Liver (tissue), 8 donors: ENCODE measurements at regions not wholly inside any gene's neighbourhood (a gene's known extent, or its start where the extent isn't known, plus 50 kb on each side); places are given as distances from the start of the nearest gene placed in this dataset.
A peak's percentile ranks its signal among the peaks of the same experiment; 100 is the strongest.

Source experiments
- DNase-seq: peaks from one replicate; pipeline ENCODE4 v3.0.0-alpha.2; 2017; ENCODE audit warnings: low spot score
- H3K27ac ChIP-seq, 2 donors: one replicate each; pipeline ENCODE4 v1.7.0; 2013; ENCODE audit warnings: inconsistent platforms in 2 of 2, low read length in 2 of 2, control low read depth in 1 of 2, low read depth in 1 of 2, mild to moderate bottlenecking in 1 of 2
- H3K27me3 ChIP-seq, 4 donors: one replicate each; pipeline versions ENCODE4 v1.6.1 to v1.7.0; 2013; ENCODE audit warnings: low read length in 3 of 4, inconsistent platforms in 1 of 4, mild to moderate bottlenecking in 1 of 4, moderate library complexity in 1 of 4; ENCODE audit not compliant: control insufficient read depth in 4 of 4, insufficient read depth in 4 of 4
- H3K36me3 ChIP-seq, 4 donors: one replicate each; pipeline versions ENCODE4 v1.6.1 to v1.7.0; 2013; ENCODE audit warnings: low read length in 3 of 4, mild to moderate bottlenecking in 3 of 4, low read depth in 1 of 4, moderate library complexity in 1 of 4; ENCODE audit not compliant: control insufficient read depth in 4 of 4, insufficient read depth in 3 of 4
- H3K4me1 ChIP-seq, 4 donors: one replicate each; pipeline versions ENCODE4 v1.6.1 to v1.7.0; 2013; ENCODE audit warnings: low read length in 3 of 4, mild to moderate bottlenecking in 3 of 4, moderate library complexity in 1 of 4; ENCODE audit not compliant: control insufficient read depth in 4 of 4, insufficient read depth in 4 of 4
- H3K4me3 ChIP-seq, 3 donors: one replicate each; pipeline versions ENCODE4 v1.6.1 to v1.7.0; 2013; ENCODE audit warnings: low read length in 3 of 3, control low read depth in 1 of 3, low read depth in 1 of 3, mild to moderate bottlenecking in 1 of 3
- H3K9ac ChIP-seq, 2 donors: one replicate each; pipeline ENCODE4 v1.7.0; 2013; ENCODE audit warnings: low read length in 2 of 2, mild to moderate bottlenecking in 2 of 2, moderate library complexity in 2 of 2, control low read depth in 1 of 2, low read depth in 1 of 2
- H3K9me3 ChIP-seq, 4 donors: one replicate each; pipeline versions ENCODE4 v1.6.1 to v1.7.0; 2013; ENCODE audit warnings: low read length in 3 of 4; ENCODE audit not compliant: control insufficient read depth in 4 of 4
- ATF3 ChIP-seq: IDR thresholded peaks from 2 replicates; pipeline ENCODE4 v1.6.1; 2016; ENCODE audit warnings: antibody characterized with exemption
- EGR1 ChIP-seq, 2 donors: IDR thresholded peaks; 2 replicates each; pipeline ENCODE4 v1.6.1; 2016 to 2018; ENCODE audit warnings: antibody characterized with exemption in 2 of 2, low read depth in 2 of 2
- FOXA1 ChIP-seq: IDR thresholded peaks from 2 replicates; pipeline ENCODE4 v1.6.1; 2016; ENCODE audit warnings: antibody characterized with exemption
- FOXA2 ChIP-seq: IDR thresholded peaks from 2 replicates; pipeline ENCODE4 v1.6.1; 2016; ENCODE audit warnings: antibody characterized with exemption
- GABPA ChIP-seq, 2 donors: IDR thresholded peaks in 1 of 2; conservative IDR thresholded peaks in 1 of 2; 2 replicates each; pipeline ENCODE4 v1.6.1; 2016; ENCODE audit warnings: antibody characterized with exemption in 2 of 2, mild to moderate bottlenecking in 1 of 2, moderate library complexity in 1 of 2
- HNF4A ChIP-seq, 2 donors: conservative IDR thresholded peaks; 2 replicates each; pipeline ENCODE4 v1.6.1; 2016; ENCODE audit warnings: antibody characterized with exemption in 2 of 2, mild to moderate bottlenecking in 2 of 2
- HNF4G ChIP-seq: IDR thresholded peaks from 2 replicates; pipeline ENCODE4 v1.6.1; 2016; ENCODE audit warnings: antibody characterized with exemption
- JUND ChIP-seq, 2 donors: IDR thresholded peaks; 2 replicates each; pipeline ENCODE4 v1.6.1; 2016; ENCODE audit warnings: antibody characterized with exemption in 2 of 2
- NR2F2 ChIP-seq: IDR thresholded peaks from 2 replicates; pipeline ENCODE4 v1.6.1; 2016; ENCODE audit warnings: antibody characterized with exemption
- RAD21 ChIP-seq, 2 donors: IDR thresholded peaks; 2 replicates each; pipeline ENCODE4 v1.6.1; 2016; ENCODE audit warnings: antibody characterized with exemption in 2 of 2, mild to moderate bottlenecking in 2 of 2
- RXRA ChIP-seq, 2 donors: IDR thresholded peaks; 2 replicates each; pipeline ENCODE4 v1.6.1; 2017 to 2018; ENCODE audit warnings: antibody characterized with exemption in 2 of 2, mild to moderate bottlenecking in 1 of 2
- SP1 ChIP-seq: IDR thresholded peaks from 2 replicates; pipeline ENCODE4 v1.6.1; 2018; ENCODE audit warnings: antibody characterized with exemption, mild to moderate bottlenecking
- TAF1 ChIP-seq: conservative IDR thresholded peaks from 2 replicates; pipeline ENCODE4 v1.6.1; 2016; ENCODE audit warnings: antibody characterized with exemption, mild to moderate bottlenecking
- YY1 ChIP-seq: IDR thresholded peaks from 2 replicates; pipeline ENCODE4 v1.6.1; 2016; ENCODE audit warnings: antibody characterized with exemption, mild to moderate bottlenecking
- WGBS: extraction: QIAGEN DNeasy Blood & Tissue Kit; methylation state at CpG from one replicate; pipeline ENCODE4 v1.1.7; 2013; 5-methylcytosine and 5-hydroxymethylcytosine counted together
- TF ChIP-seq, protein P1 (sequence below): IDR thresholded peaks from 2 replicates; pipeline ENCODE4 v1.6.1; 2016; ENCODE audit warnings: antibody characterized with exemption, mild to moderate bottlenecking
- TF ChIP-seq, protein P2 (sequence below): IDR thresholded peaks from 2 replicates; pipeline ENCODE4 v1.6.1; 2016; ENCODE audit warnings: antibody characterized with exemption
- TF ChIP-seq, protein P3 (sequence below): fragments of 150-350 bp; IDR thresholded peaks from 2 replicates; pipeline ENCODE4 v1.5.1; 2017; ENCODE audit warnings: improper control_type of control experiment, low read depth, low read length; ENCODE audit not compliant: missing input control
- TF ChIP-seq, protein P4 (sequence below): IDR thresholded peaks from 2 replicates; pipeline ENCODE4 v1.6.1; 2016; ENCODE audit warnings: antibody characterized with exemption
- donor health status: healthy.
- donor health status: healthy.
- donor health status: healthy.
- donor health status: healthy.
- donor health status: healthy.

- WGBS: 32% methylated on average over 12 of the region's 12 CpGs
- no peak for TF ChIP-seq HNF4G
- no peak for TF ChIP-seq FOXA2
- peak; percentile 18 to 32 for TF ChIP-seq HNF4A (conservative IDR thresholded peaks at IDR 0.05)
- TF ChIP-seq, protein P1, sequence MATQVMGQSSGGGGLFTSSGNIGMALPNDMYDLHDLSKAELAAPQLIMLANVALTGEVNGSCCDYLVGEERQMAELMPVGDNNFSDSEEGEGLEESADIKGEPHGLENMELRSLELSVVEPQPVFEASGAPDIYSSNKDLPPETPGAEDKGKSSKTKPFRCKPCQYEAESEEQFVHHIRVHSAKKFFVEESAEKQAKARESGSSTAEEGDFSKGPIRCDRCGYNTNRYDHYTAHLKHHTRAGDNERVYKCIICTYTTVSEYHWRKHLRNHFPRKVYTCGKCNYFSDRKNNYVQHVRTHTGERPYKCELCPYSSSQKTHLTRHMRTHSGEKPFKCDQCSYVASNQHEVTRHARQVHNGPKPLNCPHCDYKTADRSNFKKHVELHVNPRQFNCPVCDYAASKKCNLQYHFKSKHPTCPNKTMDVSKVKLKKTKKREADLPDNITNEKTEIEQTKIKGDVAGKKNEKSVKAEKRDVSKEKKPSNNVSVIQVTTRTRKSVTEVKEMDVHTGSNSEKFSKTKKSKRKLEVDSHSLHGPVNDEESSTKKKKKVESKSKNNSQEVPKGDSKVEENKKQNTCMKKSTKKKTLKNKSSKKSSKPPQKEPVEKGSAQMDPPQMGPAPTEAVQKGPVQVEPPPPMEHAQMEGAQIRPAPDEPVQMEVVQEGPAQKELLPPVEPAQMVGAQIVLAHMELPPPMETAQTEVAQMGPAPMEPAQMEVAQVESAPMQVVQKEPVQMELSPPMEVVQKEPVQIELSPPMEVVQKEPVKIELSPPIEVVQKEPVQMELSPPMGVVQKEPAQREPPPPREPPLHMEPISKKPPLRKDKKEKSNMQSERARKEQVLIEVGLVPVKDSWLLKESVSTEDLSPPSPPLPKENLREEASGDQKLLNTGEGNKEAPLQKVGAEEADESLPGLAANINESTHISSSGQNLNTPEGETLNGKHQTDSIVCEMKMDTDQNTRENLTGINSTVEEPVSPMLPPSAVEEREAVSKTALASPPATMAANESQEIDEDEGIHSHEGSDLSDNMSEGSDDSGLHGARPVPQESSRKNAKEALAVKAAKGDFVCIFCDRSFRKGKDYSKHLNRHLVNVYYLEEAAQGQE: no peak
- TF ChIP-seq, protein P2, sequence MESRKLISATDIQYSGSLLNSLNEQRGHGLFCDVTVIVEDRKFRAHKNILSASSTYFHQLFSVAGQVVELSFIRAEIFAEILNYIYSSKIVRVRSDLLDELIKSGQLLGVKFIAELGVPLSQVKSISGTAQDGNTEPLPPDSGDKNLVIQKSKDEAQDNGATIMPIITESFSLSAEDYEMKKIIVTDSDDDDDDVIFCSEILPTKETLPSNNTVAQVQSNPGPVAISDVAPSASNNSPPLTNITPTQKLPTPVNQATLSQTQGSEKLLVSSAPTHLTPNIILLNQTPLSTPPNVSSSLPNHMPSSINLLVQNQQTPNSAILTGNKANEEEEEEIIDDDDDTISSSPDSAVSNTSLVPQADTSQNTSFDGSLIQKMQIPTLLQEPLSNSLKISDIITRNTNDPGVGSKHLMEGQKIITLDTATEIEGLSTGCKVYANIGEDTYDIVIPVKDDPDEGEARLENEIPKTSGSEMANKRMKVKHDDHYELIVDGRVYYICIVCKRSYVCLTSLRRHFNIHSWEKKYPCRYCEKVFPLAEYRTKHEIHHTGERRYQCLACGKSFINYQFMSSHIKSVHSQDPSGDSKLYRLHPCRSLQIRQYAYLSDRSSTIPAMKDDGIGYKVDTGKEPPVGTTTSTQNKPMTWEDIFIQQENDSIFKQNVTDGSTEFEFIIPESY: no peak
- TF ChIP-seq GABPA (IDR thresholded peaks at IDR 0.05 in 1 of 2, conservative IDR thresholded peaks at IDR 0.05 in 1 of 2): no peak
- no peak for TF ChIP-seq JUND (IDR thresholded peaks at IDR 0.05)
- no peak for TF ChIP-seq SP1
- TF ChIP-seq EGR1 (IDR thresholded peaks at IDR 0.05; ENCODE audit: low read depth in 2 of 2): no peak
- TF ChIP-seq YY1: peak; percentile 73
- TF ChIP-seq, protein P3, sequence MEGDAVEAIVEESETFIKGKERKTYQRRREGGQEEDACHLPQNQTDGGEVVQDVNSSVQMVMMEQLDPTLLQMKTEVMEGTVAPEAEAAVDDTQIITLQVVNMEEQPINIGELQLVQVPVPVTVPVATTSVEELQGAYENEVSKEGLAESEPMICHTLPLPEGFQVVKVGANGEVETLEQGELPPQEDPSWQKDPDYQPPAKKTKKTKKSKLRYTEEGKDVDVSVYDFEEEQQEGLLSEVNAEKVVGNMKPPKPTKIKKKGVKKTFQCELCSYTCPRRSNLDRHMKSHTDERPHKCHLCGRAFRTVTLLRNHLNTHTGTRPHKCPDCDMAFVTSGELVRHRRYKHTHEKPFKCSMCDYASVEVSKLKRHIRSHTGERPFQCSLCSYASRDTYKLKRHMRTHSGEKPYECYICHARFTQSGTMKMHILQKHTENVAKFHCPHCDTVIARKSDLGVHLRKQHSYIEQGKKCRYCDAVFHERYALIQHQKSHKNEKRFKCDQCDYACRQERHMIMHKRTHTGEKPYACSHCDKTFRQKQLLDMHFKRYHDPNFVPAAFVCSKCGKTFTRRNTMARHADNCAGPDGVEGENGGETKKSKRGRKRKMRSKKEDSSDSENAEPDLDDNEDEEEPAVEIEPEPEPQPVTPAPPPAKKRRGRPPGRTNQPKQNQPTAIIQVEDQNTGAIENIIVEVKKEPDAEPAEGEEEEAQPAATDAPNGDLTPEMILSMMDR: peak; percentile 89
- TF ChIP-seq ATF3: no peak
- TF ChIP-seq FOXA1: no peak
- TF ChIP-seq, protein P4, sequence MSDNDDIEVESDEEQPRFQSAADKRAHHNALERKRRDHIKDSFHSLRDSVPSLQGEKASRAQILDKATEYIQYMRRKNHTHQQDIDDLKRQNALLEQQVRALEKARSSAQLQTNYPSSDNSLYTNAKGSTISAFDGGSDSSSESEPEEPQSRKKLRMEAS: no peak
- no peak for TF ChIP-seq NR2F2
- TF ChIP-seq RXRA (IDR thresholded peaks at IDR 0.05): peak in 1 of 2 donors; percentile 26
- TF ChIP-seq RAD21 (IDR thresholded peaks at IDR 0.05): peak; percentile 98 to 99
- no peak for TF ChIP-seq TAF1
- H3K27me3 ChIP-seq: no peaks in the 10 kb centered on the region
- no peak overlapping the region for H3K9ac ChIP-seq
- DNase-seq: no peak
- H3K4me1 ChIP-seq: peaks cover 0 to 8% (median 6%) of the 10 kb centered on the region in 4 donors
- H3K27ac ChIP-seq: no peak overlapping the region
- no peaks in the 10 kb centered on the region for H3K9me3 ChIP-seq
- H3K36me3 ChIP-seq: no peaks in the 10 kb centered on the region
- H3K4me3 ChIP-seq: peak overlapping the region; percentile 7 to 15 (median 8)
These were observed 80.2 kb upstream of the GREM2 start for GRCh38 chr1:240691909-240692705.
